ENCODE measurements at regions not wholly inside any gene's neighbourhood (a gene's known extent, or its start where the extent isn't known, plus 50 kb on each side); places are given as distances from the start of the nearest gene placed in this dataset.

- intact Hi-C loops (cut with micrococcal nuclease; ENCODE audit: unreplicated experiment), result no loop called here
- Histone ChIP-seq H3K4me1 (ENCODE audit: insufficient read depth, low read length, poor library complexity, severe bottlenecking) (no peaks in the 10 kb centered on the region), H3K4me3 (ENCODE audit: low read depth, low read length, poor library complexity, severe bottlenecking) (no peak overlapping the region), H3K4me2 (ENCODE audit: low read length) (no peak overlapping the region), H3K36me3 (ENCODE audit: insufficient read depth, low read length) (no peaks in the 10 kb centered on the region), H2AFZ (ENCODE audit: low read length) (no peak overlapping the region), H3K9me2 (ENCODE audit: insufficient read depth, low read length) (no peaks in the 10 kb centered on the region), H3K9me3 (ENCODE audit: low read length) (no peaks in the 10 kb centered on the region), H3K27ac (ENCODE audit: low read depth, low read length, poor library complexity, severe bottlenecking) (no peak overlapping the region), H4K20me1 (ENCODE audit: insufficient read depth, low read length) (no peaks in the 10 kb centered on the region), H3K79me2 (ENCODE audit: insufficient read depth, low read depth, low read length) (no peaks in the 10 kb centered on the region)
- CTCF ChIA-PET (ENCODE audit: unreplicated experiment), result no interaction called here
- TF ChIP-seq EZH2phosphoT487 (IDR thresholded peaks at IDR 0.05; ENCODE audit: borderline replicate concordance, low read depth, low read length) (no peak), CTCF (conservative IDR thresholded peaks at IDR 0.05; ENCODE audit: low read length) (no peak)
- no peak for DNase-seq (ENCODE audit: low spot score)
- BruUV-seq (replicated peaks), result no TSS peak
- POLR2A ChIA-PET, result no interaction called here
Observed at GRCh38 chr18:7169601-7170000, 52.0 kb upstream of the LAMA1 start.

DNA sequence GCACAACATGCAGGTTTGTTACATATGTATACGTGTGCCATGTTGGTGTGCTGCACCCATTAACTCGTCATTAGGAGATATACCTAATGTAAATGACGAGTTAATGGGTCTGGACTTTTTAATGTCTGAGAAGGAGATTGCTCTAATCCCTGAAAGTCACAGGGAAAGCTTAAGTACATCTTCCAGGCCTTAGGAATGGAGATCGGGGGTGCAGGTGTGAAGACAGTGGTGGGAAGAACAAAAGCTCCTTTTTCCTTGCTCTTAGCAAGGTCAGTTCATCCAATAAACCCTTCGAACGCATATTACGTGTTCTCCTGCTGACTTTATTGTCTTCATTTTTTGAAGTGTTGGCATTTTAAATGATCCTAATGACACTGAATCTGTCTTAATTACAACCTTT lies 50.8 kb upstream of the LAMA1 start:
- POLR2A ChIA-PET, result interaction anchor here (0.6 kb wide), 1 partner anchor 101 kb away, joined by 4 read pairs; no protein-coding TSS in a partner anchor
- no peak for DNase-seq (ENCODE audit: low spot score)
- CTCF ChIA-PET (ENCODE audit: unreplicated experiment), result no interaction called here
- intact Hi-C loops (cut with micrococcal nuclease; ENCODE audit: unreplicated experiment), result no loop called here
- no peak overlapping the region for H3K4me3 ChIP-seq (ENCODE audit: low read depth, low read length, poor library complexity, severe bottlenecking)
- no peaks in the 10 kb centered on the region for H3K9me2 ChIP-seq (ENCODE audit: insufficient read depth, low read length)
- no peaks in the 10 kb centered on the region for H3K79me2 ChIP-seq (ENCODE audit: insufficient read depth, low read depth, low read length)
- H4K20me1 ChIP-seq (ENCODE audit: insufficient read depth, low read length), result no peaks in the 10 kb centered on the region
- no peak overlapping the region for H3K4me2 ChIP-seq (ENCODE audit: low read length)
- no peak overlapping the region for H2AFZ ChIP-seq (ENCODE audit: low read length)
- no peaks in the 10 kb centered on the region for H3K36me3 ChIP-seq (ENCODE audit: insufficient read depth, low read length)
- no peak overlapping the region for H3K27ac ChIP-seq (ENCODE audit: low read depth, low read length, poor library complexity, severe bottlenecking)
- BruUV-seq (replicated peaks), result no TSS peak
- no peaks in the 10 kb centered on the region for H3K4me1 ChIP-seq (ENCODE audit: insufficient read depth, low read length, poor library complexity, severe bottlenecking)
- H3K9me3 ChIP-seq (ENCODE audit: low read length), result no peaks in the 10 kb centered on the region
- no peak for TF ChIP-seq EZH2phosphoT487 (IDR thresholded peaks at IDR 0.05; ENCODE audit: borderline replicate concordance, low read depth, low read length)
- TF ChIP-seq CTCF (conservative IDR thresholded peaks at IDR 0.05; ENCODE audit: low read length), result no peak
